ENCODE measurements at regions not wholly inside any gene's neighbourhood (a gene's known extent, or its start where the extent isn't known, plus 50 kb on each side); places are given as distances from the start of the nearest gene placed in this dataset.

DNA sequence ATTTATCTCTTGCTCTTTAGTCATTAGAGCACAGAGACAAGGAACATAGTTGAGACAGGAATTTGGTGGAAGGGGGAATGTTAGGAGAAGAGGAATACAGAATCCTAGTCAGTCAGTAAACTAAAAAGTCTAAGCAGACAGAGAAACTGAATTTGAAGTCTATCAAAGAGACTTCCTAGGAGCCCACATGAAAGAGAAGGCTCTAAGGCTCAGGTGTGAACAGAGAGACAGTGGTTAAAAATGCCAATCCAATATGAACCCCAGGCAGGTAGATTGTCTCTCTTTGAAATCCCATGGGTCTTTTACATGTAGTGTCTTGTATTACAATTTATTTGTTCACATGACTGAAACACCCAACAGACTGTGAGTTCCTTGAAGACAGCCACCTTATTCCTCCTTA is 77.8 kb upstream of the NFKB1 start:
- TF ChIP-seq POLR2AphosphoS5 (IDR thresholded peaks at IDR 0.05; ENCODE audit: insufficient read depth in 1 of 2, low read depth in 1 of 2) (no peak), POLR2A (IDR thresholded peaks at IDR 0.05) (no peak)
- TF ChIP-seq, protein P1, sequence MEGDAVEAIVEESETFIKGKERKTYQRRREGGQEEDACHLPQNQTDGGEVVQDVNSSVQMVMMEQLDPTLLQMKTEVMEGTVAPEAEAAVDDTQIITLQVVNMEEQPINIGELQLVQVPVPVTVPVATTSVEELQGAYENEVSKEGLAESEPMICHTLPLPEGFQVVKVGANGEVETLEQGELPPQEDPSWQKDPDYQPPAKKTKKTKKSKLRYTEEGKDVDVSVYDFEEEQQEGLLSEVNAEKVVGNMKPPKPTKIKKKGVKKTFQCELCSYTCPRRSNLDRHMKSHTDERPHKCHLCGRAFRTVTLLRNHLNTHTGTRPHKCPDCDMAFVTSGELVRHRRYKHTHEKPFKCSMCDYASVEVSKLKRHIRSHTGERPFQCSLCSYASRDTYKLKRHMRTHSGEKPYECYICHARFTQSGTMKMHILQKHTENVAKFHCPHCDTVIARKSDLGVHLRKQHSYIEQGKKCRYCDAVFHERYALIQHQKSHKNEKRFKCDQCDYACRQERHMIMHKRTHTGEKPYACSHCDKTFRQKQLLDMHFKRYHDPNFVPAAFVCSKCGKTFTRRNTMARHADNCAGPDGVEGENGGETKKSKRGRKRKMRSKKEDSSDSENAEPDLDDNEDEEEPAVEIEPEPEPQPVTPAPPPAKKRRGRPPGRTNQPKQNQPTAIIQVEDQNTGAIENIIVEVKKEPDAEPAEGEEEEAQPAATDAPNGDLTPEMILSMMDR (IDR thresholded peaks at IDR 0.05): no peak
